Left kidney (tissue), 1 donor: ENCODE measurements at regions not wholly inside any gene's neighbourhood (a gene's known extent, or its start where the extent isn't known, plus 50 kb on each side); places are given as distances from the start of the nearest gene placed in this dataset.
"Not testable (repeated sequence)": the region's sequence is repeated elsewhere in the genome, so short reads cannot be mapped to it uniquely, and the experiment has no call there.

ENCODE experiments used
- DNase-seq: peaks from one replicate; pipeline ENCODE4 v3.0.0-alpha.2; 2013

DNA sequence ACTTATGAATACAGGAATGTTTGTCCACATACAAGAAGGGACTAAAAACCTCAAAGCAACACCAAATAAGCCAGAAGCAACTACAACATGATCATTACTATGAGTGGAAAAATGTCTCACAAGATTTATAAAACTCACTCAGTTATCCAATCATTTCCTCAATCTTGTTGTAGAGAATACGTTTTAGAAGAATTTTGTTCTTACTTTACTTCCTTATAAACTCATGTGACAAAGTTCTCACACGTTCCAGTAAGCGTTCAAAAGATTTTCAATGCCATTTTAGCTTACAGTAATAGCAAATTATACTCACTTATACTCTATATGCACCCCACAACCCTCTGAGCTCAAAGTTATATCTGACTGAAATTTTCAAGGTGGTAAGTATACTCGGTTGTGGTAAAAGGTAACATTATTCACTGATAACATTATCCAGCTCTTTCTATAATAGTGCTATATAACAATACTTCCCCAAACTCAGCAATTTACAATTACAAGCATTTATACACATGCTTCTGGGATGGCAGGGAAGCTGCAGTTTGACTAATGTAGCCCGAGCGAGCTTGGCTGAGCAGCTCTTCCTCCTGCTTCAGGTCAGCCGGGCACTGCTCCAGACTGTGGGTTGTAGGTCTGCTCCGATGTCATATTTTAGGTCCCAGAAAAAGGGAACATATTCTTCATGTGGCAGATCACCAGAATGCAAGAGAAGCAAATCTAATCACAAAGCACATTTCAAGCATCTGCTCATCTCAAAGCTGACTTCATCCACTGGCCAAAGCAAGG, 226.3 kb downstream of the RCHY1 start:
- no peak for DNase-seq

DNA sequence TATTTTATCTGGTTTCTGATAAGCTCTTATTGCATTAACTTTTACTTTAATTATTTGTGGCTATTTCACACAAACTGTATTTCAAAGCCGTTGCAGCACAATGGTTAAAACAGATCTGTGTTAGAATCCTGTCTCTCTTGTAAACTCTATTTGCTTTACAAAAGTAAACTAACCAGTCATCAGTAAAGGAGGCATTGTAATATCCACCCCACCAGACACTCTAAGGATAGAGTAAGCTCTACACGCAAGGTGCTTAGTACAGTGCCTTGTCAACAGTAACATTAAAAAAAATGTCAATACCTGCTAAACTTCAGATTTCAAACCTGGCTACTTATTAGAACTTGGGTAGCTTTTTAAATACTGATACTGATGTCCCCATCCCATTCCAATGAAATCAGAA, 228.4 kb downstream of the RCHY1 start:
- no peak for DNase-seq

DNA sequence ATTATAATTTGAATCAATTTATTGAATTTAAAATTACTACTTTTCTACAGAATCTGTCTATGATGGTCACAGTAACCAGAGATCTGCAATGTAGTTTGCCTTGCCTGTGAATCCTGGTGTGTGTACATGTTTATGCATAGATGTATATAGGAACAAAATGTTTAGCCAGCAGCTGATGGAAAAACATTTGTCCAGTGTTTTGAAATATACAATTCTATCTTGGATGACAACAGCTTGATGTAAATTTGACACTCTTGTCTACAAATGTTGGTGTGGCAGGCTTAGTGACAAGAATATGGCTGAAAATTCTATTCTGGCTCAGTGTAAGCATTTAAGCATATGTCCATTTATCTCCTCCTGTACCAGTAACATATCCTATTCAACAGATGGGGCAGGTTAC, 229.4 kb downstream of the RCHY1 start:
- DNase-seq, result no peak

DNA sequence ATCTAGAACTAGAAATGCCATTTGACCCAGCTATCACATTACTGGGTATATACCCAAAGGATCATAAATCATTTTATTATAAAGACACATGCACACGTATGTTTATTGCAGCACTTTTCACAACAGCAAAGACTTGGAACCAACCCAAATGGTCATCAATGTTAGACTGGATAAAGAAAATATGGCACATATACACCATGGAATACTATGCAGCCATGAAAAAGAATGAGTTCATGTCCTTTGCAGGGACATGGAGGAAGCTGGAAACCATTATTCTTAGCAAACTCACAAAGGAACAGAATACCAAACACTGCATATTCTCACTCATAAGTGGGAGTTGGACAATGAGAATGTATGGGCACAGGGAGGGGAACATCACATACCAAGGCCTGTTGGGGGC, 233.7 kb downstream of the RCHY1 start:
- DNase-seq, result not testable (repeated sequence)

DNA sequence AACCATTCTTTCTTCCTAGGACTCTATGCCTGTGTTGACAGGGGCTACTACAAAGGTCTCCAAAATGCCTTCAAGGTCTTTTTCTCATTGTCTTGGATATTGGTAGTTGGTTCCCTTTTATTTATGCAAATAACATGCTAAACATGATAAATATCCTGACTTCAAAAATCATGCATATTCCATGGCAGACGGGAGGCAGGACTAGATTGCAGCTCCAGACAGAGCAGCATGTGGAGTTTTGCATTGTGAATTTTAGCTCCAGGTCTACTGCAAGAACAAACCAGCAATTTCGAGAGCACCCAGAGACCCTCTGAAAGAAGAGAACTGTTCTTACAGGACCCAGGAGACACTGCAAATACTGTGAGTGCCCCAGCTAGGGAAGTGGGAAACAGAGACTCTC, 254.9 kb downstream of the RCHY1 start:
- no peak for DNase-seq

DNA sequence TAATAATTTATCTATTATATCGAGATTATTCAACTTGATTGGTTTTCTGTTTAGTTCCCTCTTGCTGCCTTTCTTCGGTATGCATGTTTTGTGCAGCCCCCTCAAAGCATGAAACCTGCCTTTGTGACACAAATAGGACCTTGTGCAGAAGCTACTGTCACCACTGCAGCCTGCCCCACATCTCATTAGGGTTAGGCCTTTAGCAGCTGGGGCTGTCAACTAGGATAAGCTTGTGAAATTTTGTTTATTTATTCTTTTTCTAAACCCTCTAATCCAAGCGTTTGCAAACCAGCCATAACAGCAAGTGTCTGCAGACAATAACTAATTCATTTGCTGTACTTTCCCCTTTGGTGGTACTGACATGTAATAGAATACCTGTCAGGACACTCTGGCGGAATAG, 258.9 kb downstream of the RCHY1 start:
- DNase-seq, result no peak

DNA sequence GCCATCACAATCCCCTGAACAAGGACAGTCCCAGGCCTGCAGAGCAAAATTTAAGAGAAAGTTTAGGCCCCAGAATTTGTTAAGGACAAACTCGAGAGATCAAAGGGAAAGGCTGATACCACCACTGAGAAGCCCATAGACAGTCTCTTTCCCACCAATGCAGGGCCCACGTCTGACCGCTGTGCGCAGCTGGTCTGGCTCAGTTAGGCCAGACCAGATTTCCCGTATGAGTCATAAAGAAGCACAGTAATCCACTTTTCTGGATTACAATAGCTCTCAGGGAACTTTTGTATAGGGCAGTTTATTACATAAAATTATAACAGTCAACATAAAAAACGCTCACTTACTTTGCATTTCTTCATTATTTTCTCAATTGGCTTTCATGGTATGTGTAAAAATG, 259.5 kb downstream of the RCHY1 start:
- no peak for DNase-seq

DNA sequence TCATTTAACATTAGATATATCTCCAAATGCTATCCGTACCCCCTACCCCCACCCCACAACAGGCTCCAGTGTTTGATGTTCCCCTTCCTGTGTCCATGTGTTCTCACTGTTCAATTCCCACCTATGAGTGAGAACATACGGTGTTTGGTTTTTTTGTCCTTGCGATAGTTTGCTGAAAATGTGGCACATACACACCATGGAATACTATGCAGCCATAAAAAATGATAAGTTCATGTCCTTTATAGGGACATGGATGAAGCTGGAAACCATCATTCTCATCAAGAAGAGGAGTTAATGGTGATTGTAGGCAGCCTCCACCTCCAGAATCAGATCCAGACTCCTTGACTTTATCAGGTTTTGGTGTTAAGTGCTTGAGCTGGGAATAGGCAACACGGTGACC, 261.1 kb downstream of the RCHY1 start:
- DNase-seq, result not testable (repeated sequence)

DNA sequence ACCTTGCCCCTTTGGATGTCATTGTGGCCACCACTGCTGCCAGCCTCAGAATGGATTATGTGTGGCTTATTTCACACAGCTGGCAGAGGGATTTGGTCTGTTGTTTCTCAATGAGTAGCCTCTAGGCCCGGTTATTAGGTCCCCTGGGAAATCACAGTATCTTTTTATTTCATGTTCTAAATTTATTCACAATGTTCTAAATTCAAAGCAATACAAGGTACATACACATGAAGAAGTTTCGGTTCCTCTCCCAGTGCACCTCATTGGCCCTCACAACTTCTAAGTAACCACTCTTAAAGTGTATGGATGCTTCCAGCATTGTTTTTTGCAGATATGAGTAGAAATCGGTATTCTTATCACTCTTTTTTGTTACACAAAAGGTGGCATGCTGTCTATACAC, 262.7 kb downstream of the RCHY1 start:
- no peak for DNase-seq

DNA sequence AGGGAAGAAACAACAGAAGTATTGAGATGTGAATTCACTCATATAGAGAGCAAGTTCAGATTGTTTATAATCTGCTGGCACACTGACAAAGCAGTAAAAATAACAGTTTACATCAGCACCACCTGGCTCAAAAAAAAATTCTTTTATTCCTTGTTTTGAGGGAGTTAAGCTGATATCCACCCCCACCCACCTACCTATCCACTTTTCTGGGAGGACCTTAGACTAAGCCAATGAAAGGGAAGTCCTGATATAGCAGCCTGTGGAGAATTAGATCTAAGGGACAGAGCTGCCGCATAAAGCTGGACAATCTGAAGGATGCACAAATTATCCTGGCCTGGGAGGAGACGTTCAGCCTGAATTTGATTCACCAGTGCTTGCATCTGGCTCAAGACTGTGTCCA, 264.5 kb downstream of the RCHY1 start:
- no peak for DNase-seq

DNA sequence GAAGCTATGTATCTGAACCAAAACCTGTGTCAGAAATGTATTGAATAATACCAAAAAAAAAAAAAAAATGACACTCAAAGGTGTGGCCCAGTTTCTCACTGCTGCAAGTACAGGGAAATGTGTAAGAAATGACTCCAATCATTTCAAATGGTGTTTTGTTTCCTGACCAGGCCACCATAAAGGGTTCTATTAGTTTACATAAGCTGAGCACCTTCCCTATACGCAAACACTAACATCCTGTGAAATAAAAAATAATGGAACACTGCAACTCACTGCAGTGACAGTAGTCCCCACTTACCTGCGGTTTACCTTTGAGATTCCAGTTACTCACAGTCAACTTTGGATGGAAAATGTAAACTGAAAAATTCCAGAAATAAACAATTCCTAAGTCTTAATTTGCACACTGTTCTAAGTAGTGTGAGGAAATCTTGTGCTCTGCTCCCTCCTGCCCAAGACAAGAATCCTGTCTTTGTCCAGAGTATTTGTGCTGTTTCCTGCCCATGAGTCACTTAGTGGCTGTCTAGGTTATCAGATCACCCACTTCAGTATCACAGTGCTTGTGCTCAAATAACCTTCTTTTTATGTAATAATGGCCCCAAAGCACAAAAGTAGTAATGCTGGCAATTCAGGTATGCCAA, 265.3 kb downstream of the RCHY1 start:
- DNase-seq, result no peak

DNA sequence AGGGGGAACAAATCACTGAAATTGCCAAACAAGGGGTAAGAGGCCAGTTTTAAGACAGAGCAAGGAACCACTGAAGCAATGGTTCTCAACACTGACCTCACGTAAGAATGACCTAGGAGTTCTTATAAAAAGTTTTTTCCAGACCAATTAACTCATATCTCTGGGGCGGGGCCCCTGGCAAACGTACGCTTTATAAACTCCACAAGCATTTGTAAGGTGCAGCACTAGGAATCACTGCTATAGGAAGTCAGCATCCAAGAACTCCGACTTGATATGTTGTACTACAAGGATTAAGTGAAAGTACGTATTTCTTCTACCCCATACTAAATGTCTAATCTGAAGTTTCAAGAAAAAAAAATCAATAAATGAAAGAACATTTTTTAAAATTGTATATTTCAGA, 269.9 kb downstream of the RCHY1 start:
- no peak for DNase-seq

DNA sequence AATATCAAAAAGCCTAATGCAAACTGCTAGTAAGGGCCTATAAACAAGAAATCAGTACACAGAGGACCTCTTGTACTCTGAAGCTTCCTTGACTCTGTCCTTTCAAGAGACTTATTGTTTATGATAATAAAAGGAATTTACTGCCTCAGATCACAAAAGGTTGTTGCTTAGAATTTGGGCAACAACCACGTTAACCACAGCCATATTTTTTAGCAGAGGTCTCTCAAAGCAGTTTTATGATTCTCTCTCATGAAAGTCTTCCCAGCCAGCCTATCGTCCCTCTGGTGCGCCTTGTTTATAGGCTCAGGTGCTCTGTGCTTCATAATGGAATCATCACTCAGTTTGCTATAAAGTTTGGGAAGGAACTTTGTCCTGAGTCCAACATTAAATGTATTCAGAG, 270.6 kb downstream of the RCHY1 start:
- DNase-seq, result no peak

DNA sequence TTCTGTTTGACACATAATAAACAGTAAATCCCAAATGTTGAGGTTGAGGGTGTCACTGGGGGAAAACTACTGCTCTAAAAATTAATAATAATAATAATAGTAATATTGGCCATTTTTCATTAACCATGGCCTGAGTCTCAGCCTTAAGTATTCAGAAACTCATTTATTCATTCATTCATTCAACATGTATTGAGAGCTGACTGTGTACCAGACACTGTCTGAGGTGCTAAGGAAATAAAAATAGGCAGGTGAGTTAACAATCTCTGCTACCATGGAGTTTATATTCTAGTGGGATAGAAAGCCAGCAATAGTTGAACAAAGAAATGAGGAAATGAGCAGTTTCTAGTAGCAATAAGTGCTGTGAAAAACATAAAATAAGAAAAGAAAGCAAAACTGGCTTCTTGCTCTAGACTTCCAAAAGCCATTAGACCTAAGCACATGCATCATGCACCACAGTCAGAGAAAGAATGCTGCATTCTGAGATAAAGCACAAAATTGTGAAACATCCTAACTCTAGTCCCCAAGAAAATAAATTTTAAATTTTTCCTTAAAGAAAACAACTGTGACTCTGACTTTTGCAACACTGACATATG, 278.7 kb downstream of the RCHY1 start:
- DNase-seq, result no peak

DNA sequence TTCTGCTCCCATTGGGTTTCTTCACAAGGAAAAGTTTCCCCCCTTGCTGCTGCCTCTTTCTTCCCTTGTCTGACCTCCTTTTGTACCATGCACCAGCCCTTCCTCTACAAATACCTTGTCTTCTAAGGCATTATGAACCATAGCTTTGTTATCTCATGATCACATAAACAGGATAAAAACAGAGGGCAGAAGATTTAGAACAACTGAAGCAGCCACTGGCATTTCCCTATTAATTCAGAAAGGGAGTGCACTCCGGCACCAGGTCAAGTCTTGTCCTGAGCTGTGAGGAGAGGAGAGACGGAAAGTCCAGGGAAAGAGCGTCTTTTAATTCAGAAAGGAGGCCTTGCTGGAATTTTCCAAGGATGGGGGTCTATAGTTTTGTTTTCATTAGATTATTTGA, 281.7 kb downstream of the RCHY1 start:
- no peak for DNase-seq

DNA sequence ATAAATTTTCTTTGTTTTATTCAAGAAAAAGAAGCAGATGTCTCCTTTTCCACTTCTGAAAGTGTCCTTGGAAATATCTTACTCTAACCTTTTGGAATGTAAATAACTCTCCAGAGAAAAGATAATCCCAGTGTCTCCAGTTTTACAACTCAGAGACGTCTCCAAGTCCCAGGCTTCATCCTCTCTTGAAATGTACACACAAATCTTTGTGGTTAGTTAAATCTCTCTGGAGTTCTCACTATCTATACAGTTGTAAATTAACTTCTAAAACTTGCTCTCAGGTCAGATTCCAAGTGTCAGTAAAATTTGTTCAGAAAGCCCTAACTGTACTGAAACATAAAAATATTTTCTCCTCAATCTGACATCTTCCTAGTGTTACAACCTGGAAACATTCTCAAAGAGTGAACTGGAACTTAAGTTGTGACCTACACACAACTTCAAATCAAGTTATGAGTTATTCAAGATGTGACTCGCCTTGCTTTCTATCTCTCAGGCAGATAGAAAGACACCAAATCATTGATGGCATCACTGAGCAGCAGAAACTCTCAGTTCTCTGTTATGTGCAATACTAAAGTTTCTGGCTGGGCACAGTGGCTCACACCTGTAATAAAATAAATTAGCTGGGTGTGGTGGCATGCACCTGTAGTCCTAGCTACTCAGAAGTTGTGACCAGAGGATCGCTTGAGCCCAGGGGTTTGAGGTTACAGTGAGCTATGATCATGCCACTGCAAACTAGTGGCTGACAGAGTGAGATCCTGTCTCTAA, 284.2 kb downstream of the RCHY1 start:
- DNase-seq, result peak; percentile 10

DNA sequence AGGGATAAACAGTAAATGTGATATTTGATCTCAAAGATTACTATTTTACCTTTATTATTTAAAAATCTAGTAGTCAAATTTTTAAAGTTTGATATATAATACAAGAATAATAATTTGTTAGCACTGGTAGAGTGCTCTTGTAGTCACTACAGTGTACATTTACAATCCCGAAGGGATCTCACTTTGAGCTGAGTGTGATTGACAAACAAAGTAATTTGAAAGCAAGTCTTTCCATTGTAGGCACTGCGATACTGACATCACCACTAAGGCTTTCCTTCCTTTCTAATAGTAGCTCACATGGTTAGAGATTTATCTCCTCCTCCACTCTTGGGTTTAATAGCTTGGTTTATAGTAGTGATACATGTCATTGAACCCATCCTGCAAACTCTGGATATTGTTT, 280.6 kb downstream of the PARM1 start:
- DNase-seq, result no peak

DNA sequence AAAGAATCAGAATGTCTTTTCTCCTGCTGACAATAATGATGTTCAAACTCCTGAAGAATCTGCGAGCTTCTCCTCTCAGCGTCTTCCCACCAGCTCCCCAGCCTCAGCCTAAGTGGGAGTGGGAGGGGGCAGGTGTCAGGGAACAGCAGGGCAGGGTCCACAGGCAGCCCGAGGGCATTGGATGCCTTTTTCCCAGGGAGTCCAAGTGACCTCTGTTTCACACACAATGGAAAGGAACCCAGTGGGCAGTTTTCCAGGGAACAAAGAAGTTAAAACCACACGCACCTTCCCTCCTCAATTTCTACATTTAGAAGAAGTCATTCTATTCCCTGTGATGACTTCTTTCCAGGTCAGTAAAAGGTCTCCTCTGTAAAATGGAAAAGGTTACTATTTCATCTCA, 278.5 kb downstream of the PARM1 start:
- no peak for DNase-seq

DNA sequence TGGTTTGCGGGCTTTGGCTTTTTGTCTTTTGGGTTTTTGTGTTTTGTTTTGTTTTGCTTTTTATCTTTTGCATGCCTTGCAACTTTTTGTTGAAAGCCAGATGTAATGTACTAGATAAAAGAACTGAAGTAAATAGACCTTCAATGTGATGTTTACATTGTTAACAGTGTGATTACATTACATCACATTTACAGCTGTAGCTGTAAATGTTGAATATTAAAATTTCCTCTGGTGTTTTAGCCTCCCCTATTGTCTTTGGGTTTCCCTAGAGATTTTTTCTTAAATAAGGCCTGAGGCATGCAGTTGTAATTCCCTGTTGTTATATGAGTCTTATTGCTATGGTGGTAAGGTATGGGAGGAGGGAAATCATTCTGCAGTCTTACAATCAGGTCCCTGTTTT, 275.0 kb downstream of the PARM1 start:
- no peak for DNase-seq

DNA sequence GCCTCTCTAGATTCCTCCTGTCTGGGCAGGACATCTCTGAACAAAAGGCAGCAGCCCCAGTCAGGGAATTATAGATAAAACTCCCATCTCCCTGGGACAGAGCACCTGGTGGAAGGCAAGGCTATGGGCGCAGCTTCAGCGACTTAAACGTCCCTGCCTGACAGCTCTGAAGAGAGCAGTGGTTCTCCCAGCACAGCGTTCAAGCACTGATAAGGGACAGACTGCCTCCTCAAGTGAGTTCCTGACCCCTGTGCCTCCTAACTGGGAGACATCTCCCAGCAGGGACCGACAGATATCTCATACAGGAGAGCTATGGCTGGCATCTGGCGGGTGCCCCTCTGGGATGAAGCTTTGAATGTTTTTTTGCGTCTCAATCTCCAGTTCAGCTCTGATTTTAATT, 262.2 kb downstream of the PARM1 start:
- DNase-seq, result no peak

DNA sequence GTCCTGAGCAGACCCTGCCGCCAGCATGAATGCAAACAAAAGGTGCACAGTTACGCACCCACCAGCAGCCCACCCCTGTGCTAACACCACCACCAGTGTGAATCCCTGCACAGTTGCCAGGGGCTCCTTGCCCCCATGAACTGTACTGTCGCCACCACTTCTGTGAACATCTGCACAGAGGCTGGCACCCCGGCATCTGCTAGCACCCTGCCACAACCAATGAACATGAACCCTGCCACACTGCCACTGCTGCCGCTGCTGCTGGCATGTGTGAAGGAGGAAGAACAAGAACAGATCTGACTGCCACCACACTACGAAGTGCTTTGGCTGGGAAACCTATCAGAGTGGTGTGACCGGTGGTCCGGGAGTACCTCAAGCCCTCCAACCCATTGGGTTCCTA, 261.3 kb downstream of the PARM1 start:
- no peak for DNase-seq

DNA sequence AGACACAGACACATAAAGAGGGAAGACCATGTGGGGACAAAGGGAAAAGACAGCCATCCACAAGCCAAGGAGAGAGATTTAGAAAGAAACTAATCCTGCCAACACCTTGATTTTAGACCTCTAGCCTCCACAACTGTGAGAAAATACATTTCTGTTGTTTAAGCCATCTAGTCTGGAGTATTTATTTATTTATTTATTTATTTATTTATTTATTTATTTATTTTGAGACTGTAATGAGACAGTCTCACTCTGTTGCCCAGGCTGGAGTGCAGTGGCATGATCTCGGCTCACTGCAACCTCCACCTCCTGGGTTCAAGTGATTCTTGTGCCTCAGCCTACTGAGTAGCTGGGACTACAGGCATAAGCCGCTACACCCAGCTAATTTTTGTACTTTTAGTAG, 259.3 kb downstream of the PARM1 start:
- not testable (repeated sequence) for DNase-seq

DNA sequence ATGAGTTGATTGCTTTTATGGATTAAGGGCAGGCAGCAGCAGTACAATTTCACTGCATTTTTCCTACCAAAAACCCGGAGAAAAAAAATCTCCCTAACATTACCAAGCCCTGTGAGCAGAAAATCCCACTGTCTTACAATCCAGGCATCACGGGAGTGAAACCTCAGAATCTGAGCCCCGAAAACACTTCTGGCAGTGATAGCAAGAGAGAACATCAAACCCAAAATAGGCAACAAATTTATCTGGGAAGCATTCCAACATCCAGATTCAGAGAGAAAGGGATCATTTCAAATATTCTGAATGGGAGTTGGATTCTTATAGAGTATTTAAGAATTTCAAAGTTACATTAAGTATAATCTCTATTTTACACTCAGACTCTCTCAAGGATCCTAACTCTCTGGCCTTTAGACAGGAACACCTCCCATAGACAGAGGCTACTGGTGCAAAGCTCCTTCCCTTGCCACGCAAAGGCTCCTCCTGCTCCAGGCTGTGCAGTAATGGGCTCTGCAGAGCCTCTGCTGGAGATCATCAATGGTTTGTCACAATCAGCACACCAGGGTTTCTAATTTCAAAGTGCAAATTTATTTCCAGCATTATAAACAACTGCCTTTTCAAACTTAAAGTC, 256.9 kb downstream of the PARM1 start:
- DNase-seq, result no peak
